HEK293 (cell line): ENCODE measurements at regions not wholly inside any gene's neighbourhood (a gene's known extent, or its start where the extent isn't known, plus 50 kb on each side); places are given as distances from the start of the nearest gene placed in this dataset.

Experiments
- CTCF ChIA-PET: fragments of 350-600 bp; formaldehyde crosslinking; extraction: SDS; loops from one replicate; lab custom pipeline; 2021; ENCODE audit warnings: antibody characterized with exemption; lab: Yijun Ruan, JAX
- POLR2A ChIA-PET: fragments of 300-600 bp; formaldehyde crosslinking; extraction: SDS; loops from one replicate; lab custom pipeline; 2020; ENCODE audit warnings: antibody characterized with exemption, inconsistent platforms; lab: Yijun Ruan, JAX
- H3K27ac ChIP-seq: fragments of 200-500 bp; sonication (Bioruptor generic); 2 replicates; pipeline ENCODE4 v1.5.1; 2014; ENCODE audit warnings: low read depth, low read length, control low read depth, inconsistent platforms; ENCODE audit errors: extremely low read depth
- H3K36me3 ChIP-seq, 2 experiments: fragments of 200-500 bp in 1 of 2; sonication (Bioruptor generic) in 1 of 2; 1 replicate in 1 of 2; 2 replicates in 1 of 2; pipeline ENCODE4 v1.5.1; 2014 to 2017; ENCODE audit warnings: inconsistent platforms in 2 of 2, low read length in 2 of 2; ENCODE audit not compliant: control insufficient read depth in 2 of 2, insufficient read depth in 1 of 2
- H3K4me1 ChIP-seq: fragments of 200-500 bp; sonication (Bioruptor generic); 2 replicates; pipeline ENCODE4 v1.5.1; 2014; ENCODE audit warnings: mild to moderate bottlenecking, low read length, inconsistent platforms; ENCODE audit not compliant: control insufficient read depth, insufficient read depth
- H3K4me3 ChIP-seq: 2 replicates; pipeline ENCODE4 v1.5.1; 2011; ENCODE audit warnings: low read depth, mild to moderate bottlenecking, control low read depth, low read length, moderate library complexity
- H3K9me3 ChIP-seq: fragments of 200-500 bp; sonication (Bioruptor generic); 2 replicates; pipeline ENCODE4 v1.5.1; 2014; ENCODE audit warnings: low read depth, low read length, inconsistent platforms; ENCODE audit not compliant: control insufficient read depth, insufficient read depth
- GLI4 ChIP-seq: fragments of 450-650 bp; formaldehyde crosslinking; IDR thresholded peaks from 2 replicates; pipeline ENCODE4 v1.5.1; 2016; ENCODE audit warnings: missing biosample characterization, missing genetic modification characterization
- HIC1 ChIP-seq: fragments of 450-650 bp; formaldehyde crosslinking; IDR thresholded peaks from 2 replicates; pipeline ENCODE4 v1.5.1; 2016; ENCODE audit warnings: missing biosample characterization, missing genetic modification characterization
- PRDM2 ChIP-seq: fragments of 450-650 bp; formaldehyde crosslinking; IDR thresholded peaks from 2 replicates; pipeline ENCODE4 v1.5.1; 2016; ENCODE audit warnings: missing biosample characterization, missing genetic modification characterization, borderline replicate concordance
- TCF7L2 ChIP-seq: IDR thresholded peaks from 2 replicates; pipeline ENCODE4 v1.6.1; 2011; ENCODE audit warnings: low read depth, mild to moderate bottlenecking, inconsistent platforms, low read length, moderate library complexity, borderline replicate concordance
- ZBTB1 ChIP-seq: fragments of 450-650 bp; formaldehyde crosslinking; IDR thresholded peaks from 2 replicates; pipeline ENCODE4 v1.5.1; 2016; ENCODE audit warnings: missing biosample characterization, missing genetic modification characterization
- ZFHX2 ChIP-seq: fragments of 450-650 bp; formaldehyde crosslinking; conservative IDR thresholded peaks from 2 replicates; pipeline ENCODE4 v1.5.1; 2016; ENCODE audit warnings: missing biosample characterization, missing genetic modification characterization
- ZNF138 ChIP-seq: fragments of 450-650 bp; formaldehyde crosslinking; IDR thresholded peaks from 2 replicates; pipeline ENCODE4 v1.5.1; 2016; ENCODE audit warnings: missing biosample characterization, missing genetic modification characterization, borderline replicate concordance
- ZNF140 ChIP-seq: fragments of 450-650 bp; formaldehyde crosslinking; IDR thresholded peaks from 2 replicates; pipeline ENCODE4 v1.5.1; 2016; ENCODE audit warnings: missing biosample characterization, missing genetic modification characterization
- ZNF391 ChIP-seq: fragments of 450-650 bp; formaldehyde crosslinking; IDR thresholded peaks from 2 replicates; pipeline ENCODE4 v1.5.1; 2016; ENCODE audit warnings: low read depth, missing biosample characterization, missing genetic modification characterization, borderline replicate concordance
- ZNF398 ChIP-seq: fragments of 450-650 bp; formaldehyde crosslinking; IDR thresholded peaks from 2 replicates; pipeline ENCODE4 v1.5.1; 2017; ENCODE audit warnings: missing biosample characterization, missing genetic modification characterization
- ZNF571 ChIP-seq: fragments of 450-650 bp; formaldehyde crosslinking; IDR thresholded peaks from 2 replicates; pipeline ENCODE4 v1.5.0; 2017; ENCODE audit warnings: missing biosample characterization, missing genetic modification characterization
- ZNF610 ChIP-seq: fragments of 450-650 bp; formaldehyde crosslinking; IDR thresholded peaks from 2 replicates; pipeline ENCODE4 v1.5.1; 2016; ENCODE audit warnings: missing biosample characterization, missing genetic modification characterization, borderline replicate concordance
- ZNF76 ChIP-seq: fragments of 450-650 bp; formaldehyde crosslinking; IDR thresholded peaks from 2 replicates; pipeline ENCODE4; 2016; ENCODE audit warnings: low read depth, missing biosample characterization, missing genetic modification characterization, borderline replicate concordance
- ZSCAN5A ChIP-seq: fragments of 450-650 bp; formaldehyde crosslinking; IDR thresholded peaks from 2 replicates; pipeline ENCODE4 v1.5.1; 2016; ENCODE audit warnings: missing biosample characterization, missing genetic modification characterization
- TF ChIP-seq, protein P1 (sequence below): fragments of 450-650 bp; formaldehyde crosslinking; IDR thresholded peaks from 2 replicates; pipeline ENCODE4 v1.5.1; 2017; ENCODE audit warnings: missing biosample characterization, missing genetic modification characterization

- no peak for TF ChIP-seq ZNF76 (tag by site-specific recombination)
- TF ChIP-seq ZFHX2 (tag by site-specific recombination) = no peak
- TF ChIP-seq ZNF138 (tag by site-specific recombination) = no peak
- TF ChIP-seq, all 188 proteins: peak for 1
These were observed 419.5 kb upstream of the ACTBL2 start (continued) for GRCh38 chr5:57902095-57902494.

GRCh38 chr5:57900381-57900944 is 417.9 kb upstream of the ACTBL2 start:
- no peak overlapping the region for H3K27ac ChIP-seq
- H3K4me3 ChIP-seq = no peak overlapping the region
- CTCF ChIA-PET = interaction anchor here (1.6 kb wide), 1 partner anchor 121 kb away, joined by 5 read pairs; no protein-coding TSS in a partner anchor
- POLR2A ChIA-PET = no interaction called here
- no peak for TF ChIP-seq TCF7L2
- TF ChIP-seq, protein P1, sequence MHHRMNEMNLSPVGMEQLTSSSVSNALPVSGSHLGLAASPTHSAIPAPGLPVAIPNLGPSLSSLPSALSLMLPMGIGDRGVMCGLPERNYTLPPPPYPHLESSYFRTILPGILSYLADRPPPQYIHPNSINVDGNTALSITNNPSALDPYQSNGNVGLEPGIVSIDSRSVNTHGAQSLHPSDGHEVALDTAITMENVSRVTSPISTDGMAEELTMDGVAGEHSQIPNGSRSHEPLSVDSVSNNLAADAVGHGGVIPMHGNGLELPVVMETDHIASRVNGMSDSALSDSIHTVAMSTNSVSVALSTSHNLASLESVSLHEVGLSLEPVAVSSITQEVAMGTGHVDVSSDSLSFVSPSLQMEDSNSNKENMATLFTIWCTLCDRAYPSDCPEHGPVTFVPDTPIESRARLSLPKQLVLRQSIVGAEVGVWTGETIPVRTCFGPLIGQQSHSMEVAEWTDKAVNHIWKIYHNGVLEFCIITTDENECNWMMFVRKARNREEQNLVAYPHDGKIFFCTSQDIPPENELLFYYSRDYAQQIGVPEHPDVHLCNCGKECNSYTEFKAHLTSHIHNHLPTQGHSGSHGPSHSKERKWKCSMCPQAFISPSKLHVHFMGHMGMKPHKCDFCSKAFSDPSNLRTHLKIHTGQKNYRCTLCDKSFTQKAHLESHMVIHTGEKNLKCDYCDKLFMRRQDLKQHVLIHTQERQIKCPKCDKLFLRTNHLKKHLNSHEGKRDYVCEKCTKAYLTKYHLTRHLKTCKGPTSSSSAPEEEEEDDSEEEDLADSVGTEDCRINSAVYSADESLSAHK = no peak
- TF ChIP-seq PRDM2 (tag by site-specific recombination) = no peak
- no peak for TF ChIP-seq ZNF140
- TF ChIP-seq ZNF398 (tag by site-specific recombination) = no peak
- no peak for TF ChIP-seq ZSCAN5A (tag by site-specific recombination)
- no peak for TF ChIP-seq HIC1 (tag by site-specific recombination)
- no peak for TF ChIP-seq ZNF571 (tag by site-specific recombination)
- no peak for TF ChIP-seq ZNF610 (tag by site-specific recombination)
- no peak for TF ChIP-seq GLI4 (tag by site-specific recombination)
- TF ChIP-seq ZBTB1 (tag by site-specific recombination) = no peak
- TF ChIP-seq ZNF391 = no peak
- H3K4me1 ChIP-seq = no peaks in the 10 kb centered on the region
- no peaks in the 10 kb centered on the region for H3K36me3 ChIP-seq
- H3K9me3 ChIP-seq = no peaks in the 10 kb centered on the region
